RWPE2 (cell line): ENCODE measurements at regions not wholly inside any gene's neighbourhood (a gene's known extent, or its start where the extent isn't known, plus 50 kb on each side); places are given as distances from the start of the nearest gene placed in this dataset.
A peak's percentile ranks its signal among the peaks of the same experiment; 100 is the strongest.

Source experiments
- ATAC-seq: fragments of 200-7000 bp; cut with Tn5 transposase; 3 replicates; pipeline ENCODE4 v1.9.1; 2021; ENCODE audit warnings: low read depth
- DNase-seq: peaks from one replicate; pipeline ENCODE4 v3.0.0-alpha.2; 2020; ENCODE audit warnings: low spot score
- H3K27ac ChIP-seq: fragments of 450-650 bp; 2 replicates; pipeline ENCODE4 v1.5.1; 2017; ENCODE audit warnings: mild to moderate bottlenecking; ENCODE audit not compliant: poor library complexity, severe bottlenecking
- H3K27me3 ChIP-seq: fragments of 250-450 bp; sonication (Bioruptor Pico); 2 replicates; pipeline ENCODE4 v1.5.1; 2021; ENCODE audit warnings: mild to moderate bottlenecking, moderate library complexity; ENCODE audit not compliant: insufficient read depth, poor library complexity, severe bottlenecking
- H3K36me3 ChIP-seq: fragments of 250-450 bp; sonication (Bioruptor Pico); 2 replicates; pipeline ENCODE4 v1.5.1; 2020; ENCODE audit warnings: low read depth, mild to moderate bottlenecking, moderate library complexity
- H3K4me1 ChIP-seq: fragments of 250-450 bp; sonication (Bioruptor Pico); 2 replicates; pipeline ENCODE4 v1.5.1; 2021; ENCODE audit warnings: mild to moderate bottlenecking, moderate library complexity; ENCODE audit not compliant: insufficient read depth, poor library complexity, severe bottlenecking
- H3K4me3 ChIP-seq: fragments of 250-450 bp; sonication (Bioruptor Pico); 2 replicates; pipeline ENCODE4 v1.5.1; 2021; ENCODE audit warnings: mild to moderate bottlenecking, moderate library complexity; ENCODE audit not compliant: severe bottlenecking
- H3K9me3 ChIP-seq: fragments of 250-450 bp; sonication (Bioruptor Pico); 2 replicates; pipeline ENCODE4 v1.5.1; 2021; ENCODE audit warnings: mild to moderate bottlenecking, moderate library complexity; ENCODE audit not compliant: severe bottlenecking
- CTCF ChIP-seq: fragments of 450-650 bp; IDR thresholded peaks from one replicate; pipeline ENCODE4 v1.5.1; 2017; ENCODE audit warnings: mild to moderate bottlenecking, moderate library complexity; ENCODE audit not compliant: poor library complexity, severe bottlenecking

DNA sequence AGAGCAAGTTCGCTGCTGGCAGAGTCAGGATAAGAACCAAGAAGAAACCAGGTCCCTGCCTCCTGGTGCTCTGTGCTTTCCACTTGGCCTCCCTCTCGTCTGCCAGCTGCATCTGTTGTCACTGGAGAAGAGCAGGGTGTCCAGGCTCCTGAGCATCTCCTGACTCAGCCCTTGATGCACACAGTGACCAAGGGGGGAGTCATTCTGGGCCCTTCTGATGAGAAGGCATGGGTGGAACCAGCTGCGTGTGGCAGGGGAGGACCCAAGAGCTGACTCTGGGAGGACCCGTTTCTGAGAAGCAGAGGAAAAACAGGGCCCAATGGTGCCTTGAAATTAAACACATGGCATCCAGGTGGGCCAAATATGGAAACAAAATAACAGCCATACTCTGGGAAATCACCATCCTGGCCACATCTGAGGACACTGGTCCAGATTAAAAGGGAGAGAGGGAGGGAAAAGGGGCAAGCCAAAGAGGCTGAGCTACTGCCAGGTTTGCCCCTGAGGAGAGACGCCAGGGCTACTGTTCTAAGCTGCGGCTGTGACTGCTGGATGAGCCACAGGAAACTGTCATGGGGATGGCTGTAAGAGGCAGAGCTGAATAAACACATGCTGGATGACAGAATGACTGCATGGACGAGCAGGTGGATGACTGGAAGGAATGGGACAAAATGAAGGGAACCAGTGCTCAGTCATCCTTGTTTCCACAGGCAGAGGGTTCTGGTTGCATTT lies 58.1 kb upstream of the CA12 start:
- Histone ChIP-seq H3K9me3 (no peaks in the 10 kb centered on the region), H3K27ac (no peak overlapping the region), H3K27me3 (no peaks in the 10 kb centered on the region), H3K4me3 (no peak overlapping the region), H3K36me3 (no peaks in the 10 kb centered on the region), H3K4me1 (no peaks in the 10 kb centered on the region)
- DNase-seq (no peak), ATAC-seq (peak; percentile 47; the same call in 2 of the 3 replicates)
- no peak for TF ChIP-seq CTCF

GRCh38 chr15:63440265-63440648 lies 58.6 kb upstream of the CA12 start:
- Histone ChIP-seq H3K27me3 (no peaks in the 10 kb centered on the region), H3K9me3 (no peaks in the 10 kb centered on the region), H3K4me3 (no peak overlapping the region), H3K36me3 (no peaks in the 10 kb centered on the region), H3K4me1 (no peaks in the 10 kb centered on the region), H3K27ac (no peak overlapping the region)
- ATAC-seq = no peak
- no peak for TF ChIP-seq CTCF
- DNase-seq = no peak

GRCh38 chr15:63440756-63441155 lies 59.1 kb upstream of the CA12 start:
- no peak for TF ChIP-seq CTCF
- Histone ChIP-seq H3K27ac (no peak overlapping the region), H3K36me3 (no peaks in the 10 kb centered on the region), H3K4me1 (no peaks in the 10 kb centered on the region), H3K27me3 (no peaks in the 10 kb centered on the region), H3K9me3 (no peaks in the 10 kb centered on the region), H3K4me3 (no peak overlapping the region)
- ATAC-seq = no peak
- DNase-seq = no peak

DNA sequence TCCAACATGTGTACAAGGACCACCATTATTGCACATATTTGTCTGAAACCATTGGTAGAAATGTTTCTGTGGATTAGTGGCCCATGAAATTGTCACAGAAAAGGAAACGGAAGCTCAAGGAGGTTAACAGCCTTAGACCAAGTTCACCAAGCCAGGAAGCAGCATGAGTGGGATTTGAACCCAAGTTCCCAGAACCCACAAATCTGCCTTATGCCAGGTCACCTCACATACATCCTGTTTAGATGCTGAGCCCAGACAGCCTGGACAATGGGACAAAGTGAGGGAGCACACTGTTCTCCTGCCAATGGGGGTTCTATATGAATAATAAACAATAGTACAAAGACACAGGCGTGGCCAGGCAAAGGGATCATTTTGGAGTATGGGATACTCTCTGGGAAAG lies 59.6 kb upstream of the CA12 start:
- DNase-seq (no peak), ATAC-seq (no peak)
- Histone ChIP-seq H3K27ac (no peak overlapping the region), H3K36me3 (no peaks in the 10 kb centered on the region), H3K4me1 (no peaks in the 10 kb centered on the region), H3K4me3 (no peak overlapping the region), H3K27me3 (no peaks in the 10 kb centered on the region), H3K9me3 (no peaks in the 10 kb centered on the region)
- TF ChIP-seq CTCF = no peak

DNA sequence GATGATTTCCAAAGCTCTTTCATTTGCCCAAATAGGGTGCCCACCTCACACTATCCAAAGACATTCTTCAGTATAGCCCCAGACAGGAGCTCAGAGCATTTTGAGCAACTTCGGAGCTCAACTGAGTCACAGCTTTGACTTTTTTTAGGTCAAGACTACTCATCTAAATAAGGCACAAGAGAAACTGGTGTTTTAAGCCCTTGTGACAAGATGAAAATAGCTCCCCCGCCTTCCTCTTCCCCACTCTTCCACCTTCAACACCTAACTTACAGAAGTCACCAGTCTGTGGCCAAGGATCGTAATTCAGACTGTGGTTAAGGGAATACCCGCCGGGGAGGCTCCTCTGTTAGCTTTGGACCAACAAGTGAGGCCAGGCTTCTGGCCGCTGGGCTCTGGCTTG lies 60.4 kb upstream of the CA12 start:
- H3K4me3 ChIP-seq = no peak overlapping the region
- TF ChIP-seq CTCF = no peak
- no peaks in the 10 kb centered on the region for H3K4me1 ChIP-seq
- no peak for DNase-seq
- no peak overlapping the region for H3K27ac ChIP-seq
- H3K9me3 ChIP-seq = no peaks in the 10 kb centered on the region
- no peaks in the 10 kb centered on the region for H3K36me3 ChIP-seq
- ATAC-seq = no peak
- H3K27me3 ChIP-seq = no peaks in the 10 kb centered on the region
